Small intestine (tissue), 7 donors: ENCODE measurements at regions not wholly inside any gene's neighbourhood (a gene's known extent, or its start where the extent isn't known, plus 50 kb on each side); places are given as distances from the start of the nearest gene placed in this dataset.

Experiments
- DNase-seq, 2 donors: peaks; one replicate each; pipeline versions ENCODE4 v3.0.0 to v3.0.0-alpha.2; 2013
- FAIRE-seq: peaks from 2 replicates; lab custom pipeline; 2012; peaks lifted over from hg19 to GRCh38; lab: Jason Lieb, UNC
- H3K27ac ChIP-seq, 3 donors: one replicate each; pipeline ENCODE4 v1.5.1; 2013; ENCODE audit warnings: low read length in 2 of 3, mild to moderate bottlenecking in 2 of 3, control low read depth in 1 of 3, inconsistent platforms in 1 of 3, low read depth in 1 of 3, moderate library complexity in 1 of 3
- H3K27me3 ChIP-seq, 3 donors: one replicate each; pipeline ENCODE4 v1.6.1; 2013; ENCODE audit warnings: low read length in 3 of 3, inconsistent platforms in 1 of 3; ENCODE audit not compliant: control insufficient read depth in 3 of 3, insufficient read depth in 3 of 3
- H3K36me3 ChIP-seq, 3 donors: one replicate each; pipeline ENCODE4 v1.6.1; 2013; ENCODE audit warnings: low read length in 3 of 3, inconsistent platforms in 1 of 3, low read depth in 1 of 3, mild to moderate bottlenecking in 1 of 3, moderate library complexity in 1 of 3; ENCODE audit not compliant: control insufficient read depth in 3 of 3, insufficient read depth in 2 of 3
- H3K4me1 ChIP-seq, 3 donors: one replicate each; pipeline ENCODE4 v1.6.1; 2013; ENCODE audit warnings: low read length in 2 of 3, inconsistent platforms in 1 of 3, low read depth in 1 of 3, mild to moderate bottlenecking in 1 of 3, moderate library complexity in 1 of 3; ENCODE audit not compliant: control insufficient read depth in 3 of 3, insufficient read depth in 2 of 3
- H3K4me3 ChIP-seq, 3 donors: one replicate each; pipeline ENCODE4 v1.5.1; 2013; ENCODE audit warnings: low read length in 3 of 3, control low read depth in 1 of 3, inconsistent platforms in 1 of 3, low read depth in 1 of 3, mild to moderate bottlenecking in 1 of 3, moderate library complexity in 1 of 3
- H3K9me3 ChIP-seq, 2 donors: one replicate each; pipeline ENCODE4 v1.6.1; 2013; ENCODE audit warnings: low read depth in 1 of 2, low read length in 1 of 2; ENCODE audit not compliant: control insufficient read depth in 2 of 2, insufficient read depth in 1 of 2
- WGBS, 3 donors: extraction: QIAGEN DNeasy Blood & Tissue Kit; methylation state at CpG; one replicate each; pipeline ENCODE4 v1.1.7; 2013; 5-methylcytosine and 5-hydroxymethylcytosine counted together
- donor health status: healthy with polysubstance abuse.
- donor health status: control.
- donor health status: control.
- donor health status: Bipolar disorder and iron deficiency.
- donor health status: healthy.

DNA sequence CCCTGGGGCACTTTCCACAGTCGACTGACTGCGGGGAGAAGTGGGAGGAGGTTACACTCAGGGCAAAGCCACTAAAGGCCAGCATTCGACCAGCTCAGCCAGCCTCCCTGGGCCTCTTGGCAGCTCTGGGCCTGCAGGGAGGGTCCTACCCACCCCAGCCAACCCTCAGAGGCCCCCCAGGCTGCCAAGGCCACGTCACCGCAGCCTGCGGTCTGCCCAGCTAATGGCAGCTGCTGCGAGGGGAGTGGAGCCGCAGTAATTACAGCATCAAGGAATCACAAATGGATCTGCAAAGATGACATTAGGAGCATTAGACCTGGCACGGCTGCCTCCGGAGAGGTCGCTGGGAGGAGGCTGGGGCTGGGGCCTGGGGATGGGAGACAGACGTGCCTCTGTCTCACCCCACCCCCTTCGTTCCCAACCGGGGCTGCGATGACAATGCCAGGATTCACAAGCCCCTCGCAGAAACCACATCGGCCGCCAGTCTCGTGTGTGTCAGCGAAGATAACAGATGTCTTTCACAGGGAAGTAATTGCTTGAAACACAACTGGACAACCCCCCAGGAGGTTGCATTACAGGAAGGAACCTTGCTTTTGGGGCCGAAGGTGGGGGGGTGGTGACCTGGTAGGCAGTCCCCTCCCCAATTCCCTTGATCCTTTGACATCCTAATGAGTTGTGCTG, 367.6 kb downstream of the BCOR start:
- H3K4me1 ChIP-seq: peaks cover 0 to 17% (median 4%) of the 10 kb centered on the region in 3 donors
- H3K27me3 ChIP-seq: no peaks in the 10 kb centered on the region
- DNase-seq (no peak), FAIRE-seq (no peak)
- H3K4me3 ChIP-seq: no peak overlapping the region
- H3K27ac ChIP-seq: peak overlapping the region in 1 of 3 donors; percentile 28
- peaks cover 0 to 3% of the 10 kb centered on the region in 2 donors for H3K9me3 ChIP-seq
- 65 to 72% (median 71%) methylated on average over 19 to 21 of the region's 21 CpGs for WGBS, 3 donors
- H3K36me3 ChIP-seq: no peaks in the 10 kb centered on the region

DNA sequence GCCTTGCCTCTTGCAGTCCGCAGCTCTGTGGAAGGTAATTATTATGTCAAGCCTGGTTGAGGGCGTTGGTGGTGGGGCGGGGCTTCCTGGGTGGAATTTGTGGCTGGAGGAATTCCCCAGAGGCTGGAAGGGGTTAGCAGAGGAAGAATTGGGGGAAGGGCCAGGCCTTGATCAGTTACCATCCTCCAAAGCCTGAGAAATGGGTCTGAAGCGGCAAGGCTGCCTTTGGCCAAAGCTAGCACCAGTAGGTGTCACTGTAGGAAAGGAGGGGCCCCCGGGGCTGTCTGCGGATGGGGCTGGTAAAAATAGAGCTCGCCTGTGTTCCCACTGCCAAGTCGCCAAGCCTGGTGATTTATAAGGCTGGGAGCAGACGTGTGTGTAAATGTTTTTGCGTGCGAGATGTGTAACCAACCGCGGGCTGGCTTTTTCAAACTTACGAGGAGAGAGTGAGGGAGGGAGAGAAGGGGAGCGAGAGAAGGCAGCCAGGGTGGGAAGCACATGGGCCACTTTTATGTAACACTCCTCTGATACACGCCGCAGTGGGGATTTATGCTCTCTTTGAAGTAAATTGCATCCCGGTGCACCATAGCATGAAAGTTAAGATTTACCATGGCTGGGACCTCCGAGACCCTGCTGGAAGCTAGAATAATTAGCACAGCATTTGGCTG, 367.0 kb downstream of the BCOR start:
- peaks cover 0 to 3% of the 10 kb centered on the region in 2 donors for H3K9me3 ChIP-seq
- H3K27ac ChIP-seq: peak overlapping the region in 1 of 3 donors; percentile 28
- H3K27me3 ChIP-seq: no peaks in the 10 kb centered on the region
- H3K36me3 ChIP-seq: no peaks in the 10 kb centered on the region
- DNase-seq (peak; percentile 47 to 54), FAIRE-seq (no peak)
- H3K4me3 ChIP-seq: no peak overlapping the region
- WGBS, 3 donors: 14 to 28% (median 17%) methylated on average over 19 of the region's 19 CpGs
- H3K4me1 ChIP-seq: peaks cover 0 to 12% (median 0%) of the 10 kb centered on the region in 3 donors

DNA sequence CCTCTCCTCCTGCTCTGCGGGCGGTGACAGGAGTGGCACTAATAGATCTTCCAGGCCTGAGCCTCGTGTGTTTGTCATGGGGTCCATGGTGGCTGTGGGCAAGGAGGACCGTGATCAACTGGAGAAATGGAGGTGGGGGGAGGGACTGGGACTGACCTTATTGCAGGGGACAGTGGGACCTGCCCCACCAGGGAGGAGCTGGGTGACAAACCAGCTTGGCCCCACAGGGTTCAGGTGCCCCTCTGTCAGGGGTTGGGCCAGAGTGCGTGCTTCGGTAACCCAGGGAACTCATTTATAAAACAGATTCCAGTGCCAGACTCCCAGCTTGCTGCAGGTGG, 366.5 kb downstream of the BCOR start:
- 62 to 67% (median 63%) methylated on average over 5 to 6 of the region's 6 CpGs for WGBS, 3 donors
- DNase-seq (no peak), FAIRE-seq (no peak)
- H3K4me3 ChIP-seq: no peak overlapping the region
- peaks cover 0 to 3% of the 10 kb centered on the region in 2 donors for H3K9me3 ChIP-seq
- H3K27ac ChIP-seq: no peak overlapping the region
- no peaks in the 10 kb centered on the region for H3K27me3 ChIP-seq
- no peaks in the 10 kb centered on the region for H3K36me3 ChIP-seq
- peaks cover 0 to 12% (median 0%) of the 10 kb centered on the region in 3 donors for H3K4me1 ChIP-seq

DNA sequence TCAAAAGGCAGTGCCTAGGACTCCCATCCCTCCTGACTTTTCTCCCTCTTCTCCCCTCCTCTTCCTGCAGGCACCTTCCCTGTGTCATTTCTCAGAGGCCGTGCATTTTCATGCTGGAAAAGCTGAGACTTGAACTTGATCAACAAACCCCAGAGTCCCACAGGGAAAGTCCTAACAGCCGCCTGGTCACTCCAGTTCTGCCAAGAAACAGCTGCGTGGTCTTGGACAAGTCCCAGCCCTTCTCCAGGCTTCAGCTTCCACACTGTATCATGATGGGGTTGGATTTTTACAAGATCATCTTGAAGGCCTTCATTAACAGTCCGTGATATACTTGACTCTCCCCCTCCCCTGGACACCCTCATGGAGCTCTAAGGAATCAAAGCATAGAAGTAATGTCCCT, 366.0 kb downstream of the BCOR start:
- WGBS, 3 donors: 70 to 89% (median 70%) methylated on average over 4 of the region's 4 CpGs
- FAIRE-seq: no peak
- H3K9me3 ChIP-seq: peaks cover 0 to 3% of the 10 kb centered on the region in 2 donors
- no peak overlapping the region for H3K4me3 ChIP-seq
- H3K27me3 ChIP-seq: no peaks in the 10 kb centered on the region
- H3K4me1 ChIP-seq: peaks cover 0 to 14% (median 0%) of the 10 kb centered on the region in 3 donors
- no peak for DNase-seq
- H3K36me3 ChIP-seq: no peaks in the 10 kb centered on the region
- H3K27ac ChIP-seq: no peak overlapping the region

DNA sequence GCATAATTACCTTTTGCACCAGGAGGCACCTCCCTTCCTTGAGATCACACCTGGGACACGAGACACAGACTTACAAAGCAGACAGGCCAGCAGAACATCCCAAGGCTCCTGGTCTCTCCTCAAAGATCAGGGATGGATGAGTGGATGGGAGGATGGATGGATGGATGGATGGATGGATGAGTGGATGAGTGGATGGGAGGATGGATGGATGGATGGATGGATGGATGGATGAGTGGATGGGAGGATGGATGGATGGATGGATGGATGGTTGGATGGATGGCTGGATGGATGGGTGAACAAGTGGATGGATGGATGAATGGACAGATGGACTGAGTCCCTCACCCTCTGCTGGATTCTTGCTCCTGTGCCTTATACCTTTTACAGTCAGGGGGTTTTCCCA, 364.0 kb downstream of the BCOR start:
- peaks cover 0 to 3% of the 10 kb centered on the region in 2 donors for H3K9me3 ChIP-seq
- H3K4me3 ChIP-seq: no peak overlapping the region
- H3K36me3 ChIP-seq: no peaks in the 10 kb centered on the region
- DNase-seq (no peak), FAIRE-seq (no peak)
- no peaks in the 10 kb centered on the region for H3K27me3 ChIP-seq
- WGBS, 3 donors: 38 to 71% (median 38%) methylated on average over 1 of the region's 1 CpG
- no peak overlapping the region for H3K27ac ChIP-seq
- peaks cover 0 to 14% (median 0%) of the 10 kb centered on the region in 3 donors for H3K4me1 ChIP-seq

DNA sequence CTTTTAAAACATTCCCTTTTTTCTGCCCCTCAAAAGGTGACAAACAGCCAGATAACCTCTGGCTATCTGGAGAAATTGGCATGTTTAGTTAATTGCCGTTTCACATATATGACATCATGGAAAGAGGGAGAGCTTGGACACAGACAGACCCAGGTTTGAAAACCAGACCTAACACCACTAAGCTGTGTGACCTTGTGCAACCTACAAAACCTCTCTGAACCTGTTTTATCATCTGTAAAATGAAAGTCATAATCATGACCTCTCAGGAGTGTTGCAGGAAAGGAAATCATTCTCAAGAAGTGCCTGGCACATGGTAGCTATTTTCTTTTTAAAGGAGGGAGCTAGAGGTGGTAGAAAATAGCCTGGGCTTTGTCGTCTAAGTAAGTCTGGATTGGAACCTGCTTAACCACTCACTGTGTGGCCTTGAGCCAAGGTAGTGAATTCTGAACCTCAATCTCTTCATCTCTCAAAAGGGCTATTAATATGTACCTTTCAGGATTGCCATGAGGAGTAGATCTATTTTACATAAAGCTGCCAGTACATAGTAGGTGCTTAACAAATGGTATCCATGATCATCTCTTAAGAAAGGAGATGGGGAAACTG, 363.5 kb downstream of the BCOR start:
- FAIRE-seq: no peak

DNA sequence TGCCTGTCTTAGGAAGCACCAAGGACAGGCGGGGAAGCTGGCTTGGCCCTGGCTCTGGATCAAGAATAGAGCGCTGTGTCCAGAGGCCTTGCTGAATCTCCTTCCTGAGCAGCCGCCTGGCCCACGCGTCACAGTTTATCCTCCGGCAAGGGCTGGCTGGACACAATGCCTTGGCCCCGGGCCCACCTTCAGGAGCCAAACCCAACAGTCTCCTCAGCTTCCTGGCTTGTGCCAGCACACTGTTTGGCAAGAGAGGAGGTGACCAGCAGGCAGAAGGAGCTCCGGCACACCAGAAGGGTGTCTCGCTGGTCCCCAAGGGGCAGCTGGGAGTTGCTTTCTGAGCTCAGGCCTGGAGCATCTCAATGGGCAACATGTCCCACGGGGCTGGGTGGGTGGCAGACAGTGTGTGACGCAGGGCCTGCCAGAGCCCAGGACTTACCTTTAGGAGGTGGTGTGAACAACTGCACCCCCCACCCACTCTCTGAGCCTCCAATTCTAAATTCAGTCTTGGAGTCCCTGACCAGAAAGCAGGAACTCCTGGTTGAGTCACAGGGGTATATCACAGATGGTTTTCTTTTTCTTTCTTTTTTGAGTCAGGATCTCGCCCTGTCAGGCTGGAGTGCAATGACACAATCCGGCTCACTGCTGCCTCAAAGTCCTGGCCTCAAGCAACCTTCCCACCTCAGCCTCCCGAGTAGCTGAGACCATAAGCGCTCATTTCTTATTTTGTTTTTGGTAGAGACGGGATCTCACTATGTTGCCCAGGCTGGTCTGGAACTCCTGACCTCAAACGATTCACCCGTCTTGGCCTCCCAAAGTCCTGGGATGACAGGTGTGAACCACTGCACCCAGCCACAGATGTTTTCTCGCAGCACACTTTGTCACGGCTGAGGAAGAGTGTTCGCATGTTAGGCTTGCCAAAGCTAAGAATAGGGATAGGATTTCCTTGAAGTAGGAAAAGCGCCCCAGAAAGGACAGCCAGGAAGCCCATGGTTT, 361.2 kb downstream of the BCOR start:
- no peaks in the 10 kb centered on the region for H3K27me3 ChIP-seq
- DNase-seq: no peak
- WGBS, 3 donors: 73 to 85% (median 78%) methylated on average over 20 to 22 of the region's 22 CpGs
- H3K36me3 ChIP-seq: no peaks in the 10 kb centered on the region
- H3K27ac ChIP-seq: peak overlapping the region in 1 of 3 donors; percentile 74
- H3K4me1 ChIP-seq: peaks cover 0 to 3% (median 0%) of the 10 kb centered on the region in 3 donors
- no peak for FAIRE-seq
- H3K4me3 ChIP-seq: no peak overlapping the region
- no peaks in the 10 kb centered on the region for H3K9me3 ChIP-seq

More for the DNA sequence above, 363.5 kb downstream of the BCOR start:
- Histone ChIP-seq H3K27me3 (no peaks in the 10 kb centered on the region), H3K36me3 (no peaks in the 10 kb centered on the region), H3K9me3 (no peaks in the 10 kb centered on the region), H3K4me3 (no peak overlapping the region), H3K4me1 (peaks cover 0 to 14% (median 0%) of the 10 kb centered on the region in 3 donors), H3K27ac (no peak overlapping the region)
- 30 to 58% (median 42%) methylated on average over 2 of the region's 2 CpGs for WGBS, 3 donors
- DNase-seq: no peak

DNA sequence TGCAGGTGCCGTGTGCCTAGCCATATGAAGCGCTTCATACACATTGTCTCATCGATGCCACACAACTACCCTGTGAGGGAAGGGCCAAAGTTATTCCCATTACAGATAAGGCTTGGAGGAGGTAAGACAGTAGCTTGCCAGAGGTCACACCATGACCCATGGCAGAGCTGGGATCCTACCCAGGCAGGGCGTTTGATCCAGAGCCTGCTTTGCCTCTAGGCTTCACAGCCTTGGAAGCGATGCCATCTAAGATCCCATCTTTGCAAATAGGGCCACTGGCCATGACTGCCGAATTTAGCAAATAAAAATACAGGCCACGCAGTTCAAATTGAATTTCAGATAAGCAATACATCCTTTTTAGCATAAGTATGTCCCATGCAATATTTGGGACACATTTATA, 358.2 kb downstream of the BCOR start:
- 74 to 91% (median 80%) methylated on average over 7 of the region's 7 CpGs for WGBS, 3 donors
- Histone ChIP-seq H3K4me1 (peaks cover 0 to 3% (median 0%) of the 10 kb centered on the region in 3 donors), H3K27me3 (no peaks in the 10 kb centered on the region), H3K4me3 (no peak overlapping the region), H3K27ac (no peak overlapping the region), H3K9me3 (no peaks in the 10 kb centered on the region), H3K36me3 (no peaks in the 10 kb centered on the region)
- FAIRE-seq (no peak), DNase-seq (no peak)
